ENCODE measurements at regions not wholly inside any gene's neighbourhood (a gene's known extent, or its start where the extent isn't known, plus 50 kb on each side); places are given as distances from the start of the nearest gene placed in this dataset.

GRCh38 chr21:25189497-25189896 lies 417.8 kb downstream of the MRPL39 start:
- Histone ChIP-seq H2BK12ac (ENCODE audit: low read depth, low read length) (no peak overlapping the region), H2AFZ (ENCODE audit: low read length) (no peak overlapping the region), H3K23me2 (ENCODE audit: low read depth, low read length) (no peaks in the 10 kb centered on the region), H4K5ac (ENCODE audit: insufficient read length, low read depth, low read length) (no peak overlapping the region), H3K18ac (ENCODE audit: extremely low read depth, low read length) (no peak overlapping the region), H3K79me2 (ENCODE audit: control insufficient read depth in 1 of 2, insufficient read depth in 2 of 2, low read length in 2 of 2) (no peaks in the 10 kb centered on the region), H3K79me1 (ENCODE audit: low read depth, low read length) (no peaks in the 10 kb centered on the region), H3K4ac (replicated peaks; ENCODE audit: insufficient read length, low read depth, low read length) (no peak overlapping the region), H2BK20ac (ENCODE audit: low read length) (no peak overlapping the region), H3K23ac (ENCODE audit: insufficient read length) (no peak overlapping the region), H3K9me3 (ENCODE audit: insufficient read depth in 2 of 2, low read depth in 1 of 2, low read length in 1 of 2) (no peaks in the 10 kb centered on the region), H4K8ac (ENCODE audit: extremely low read depth, insufficient read depth, low read length) (no peak overlapping the region), H2AK5ac (ENCODE audit: low read depth, low read length) (no peak overlapping the region), H3K56ac (replicated peaks; ENCODE audit: insufficient read length, low read depth, low read length) (no peak overlapping the region), H3K9ac (replicated peaks in 1 of 4; ENCODE audit: extremely low read depth in 1 of 4, low read depth in 3 of 4, low read length in 3 of 4) (no peak overlapping the region), H2BK15ac (ENCODE audit: low read length) (no peak overlapping the region), H3K14ac (ENCODE audit: insufficient read length) (no peak overlapping the region), H3K27ac (ENCODE audit: low read depth, low read length) (no peak overlapping the region), H3K27me3 (replicated peaks in 1 of 4; ENCODE audit: control insufficient read depth in 3 of 4, extremely low read depth in 1 of 4, insufficient read depth in 3 of 4, low read length in 3 of 4) (no peaks in the 10 kb centered on the region), H2BK5ac (ENCODE audit: low read depth, low read length) (no peak overlapping the region), H3K4me2 (ENCODE audit: insufficient read depth in 1 of 2, low read depth in 2 of 2, low read length in 2 of 2) (no peak overlapping the region), H3K4me3 (ENCODE audit: extremely low read depth in 1 of 4, insufficient read depth in 2 of 4, low read depth in 3 of 4, low read length in 4 of 4) (no peak overlapping the region), H2BK120ac (replicated peaks; ENCODE audit: low read depth, low read length) (no peak overlapping the region), H3K36me3 (ENCODE audit: control insufficient read depth in 2 of 4, insufficient read depth in 4 of 4, low read length in 3 of 4) (no peaks in the 10 kb centered on the region), H4K91ac (replicated peaks; ENCODE audit: insufficient read length, low read length) (no peak overlapping the region), H4K20me1 (replicated peaks in 1 of 2; ENCODE audit: control insufficient read depth in 1 of 2, insufficient read depth in 2 of 2, low read length in 2 of 2) (no peaks in the 10 kb centered on the region), H3K4me1 (replicated peaks in 1 of 4; ENCODE audit: control insufficient read depth in 3 of 4, insufficient read depth in 4 of 4, low read length in 3 of 4) (no peaks in the 10 kb centered on the region)
- DNase-seq (ENCODE audit: low read depth in 1 of 2, low spot score in 2 of 2) (no peak), FAIRE-seq (no peak)
- POLR2A ChIA-PET (ENCODE audit: partially characterized antibody), result no interaction called here
- CTCF ChIA-PET (ENCODE audit: partially characterized antibody), result no interaction called here
- WGBS, 2 experiments (ENCODE audit: extremely low coverage in 1 of 2, insufficient coverage in 1 of 2, insufficient read length in 1 of 2, insufficient replicate concordance in 2 of 2, low coverage in 1 of 2, low lambda C conversion rate in 2 of 2, missing lambda C conversion rate in 1 of 2), result 100% methylated on average over 2 of the region's 2 CpGs; no CpG with 5 or more reads in 1 of the 2 experiments
- TF ChIP-seq KDM5A (IDR thresholded peaks at IDR 0.05; ENCODE audit: low read length) (no peak), SRF (IDR thresholded peaks at IDR 0.05; ENCODE audit: low read depth, low read length) (no peak), SAP30 (IDR thresholded peaks at IDR 0.05; ENCODE audit: insufficient read depth, insufficient replicate concordance, low read length) (no peak), CTCF (IDR thresholded peaks at IDR 0.05; ENCODE audit: control extremely low read depth in 1 of 3, insufficient read depth in 1 of 3, low read depth in 1 of 3, low read length in 3 of 3) (no peak), FOSL1 (IDR thresholded peaks at IDR 0.05; ENCODE audit: insufficient read depth, low read depth, low read length) (no peak), PHF8 (conservative IDR thresholded peaks at IDR 0.05; ENCODE audit: low read depth, low read length) (no peak)
- TF ChIP-seq, protein P1, sequence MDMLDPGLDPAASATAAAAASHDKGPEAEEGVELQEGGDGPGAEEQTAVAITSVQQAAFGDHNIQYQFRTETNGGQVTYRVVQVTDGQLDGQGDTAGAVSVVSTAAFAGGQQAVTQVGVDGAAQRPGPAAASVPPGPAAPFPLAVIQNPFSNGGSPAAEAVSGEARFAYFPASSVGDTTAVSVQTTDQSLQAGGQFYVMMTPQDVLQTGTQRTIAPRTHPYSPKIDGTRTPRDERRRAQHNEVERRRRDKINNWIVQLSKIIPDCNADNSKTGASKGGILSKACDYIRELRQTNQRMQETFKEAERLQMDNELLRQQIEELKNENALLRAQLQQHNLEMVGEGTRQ (IDR thresholded peaks at IDR 0.05; ENCODE audit: low read length), result no peak
